H1 (cell line): ENCODE measurements at regions not wholly inside any gene's neighbourhood (a gene's known extent, or its start where the extent isn't known, plus 50 kb on each side); places are given as distances from the start of the nearest gene placed in this dataset.

Experiments used
- CBX8 ChIP-seq: fragments of 300-800, 300-1000 bp; sonication (generic); IDR thresholded peaks from 2 replicates; pipeline ENCODE4 v1.7.1; 2016; ENCODE audit warnings: low read depth, low read length, borderline replicate concordance
- EP300 ChIP-seq, 2 experiments: IDR thresholded peaks; 1 replicate in 1 of 2; 2 replicates in 1 of 2; pipeline ENCODE4 v1.6.1; 2011 to 2012; ENCODE audit warnings: low read depth in 2 of 2, low read length in 2 of 2, mild to moderate bottlenecking in 2 of 2, borderline replicate concordance in 1 of 2, inconsistent platforms in 1 of 2, moderate library complexity in 1 of 2
- EZH2 ChIP-seq: fragments of 200-600 bp; sonication (generic); IDR thresholded peaks from 2 replicates; pipeline ENCODE4 v1.7.1; 2012; ENCODE audit warnings: low read depth, mild to moderate bottlenecking, moderate library complexity, low read length, inconsistent platforms; ENCODE audit not compliant: severe bottlenecking
- GABPA ChIP-seq: IDR thresholded peaks from 2 replicates; pipeline ENCODE4 v1.6.1; 2011; ENCODE audit warnings: mild to moderate bottlenecking, low read length, moderate library complexity, borderline replicate concordance; ENCODE audit not compliant: insufficient read depth
- MAX ChIP-seq: IDR thresholded peaks from 2 replicates; pipeline ENCODE4 v1.6.1; 2012; ENCODE audit warnings: inconsistent platforms
- PHF8 ChIP-seq: fragments of 200-600 bp; sonication (generic); conservative IDR thresholded peaks from 2 replicates; pipeline ENCODE4 v1.7.1; 2012; ENCODE audit warnings: low read depth, mild to moderate bottlenecking, inconsistent platforms, low read length, moderate library complexity
- POLR2A ChIP-seq, 2 experiments: IDR thresholded peaks; 1 replicate in 1 of 2; 2 replicates in 1 of 2; pipeline ENCODE4 v1.6.1; 2011; ENCODE audit warnings: low read depth in 2 of 2, low read length in 2 of 2, mild to moderate bottlenecking in 2 of 2; ENCODE audit errors: control extremely low read depth in 1 of 2
- RBBP5 ChIP-seq: IDR thresholded peaks from 2 replicates; pipeline ENCODE4 v1.7.1; 2012; ENCODE audit warnings: low read depth, mild to moderate bottlenecking, inconsistent platforms, low read length, moderate library complexity, borderline replicate concordance
- TAF1 ChIP-seq: IDR thresholded peaks from 2 replicates; pipeline ENCODE4 v1.6.1; 2011; ENCODE audit warnings: mild to moderate bottlenecking, low read depth, low read length
- TF ChIP-seq, protein P1 (sequence below), 3 experiments: IDR thresholded peaks; 1 replicate in 2 of 3; 2 replicates in 1 of 3; pipeline versions ENCODE4 v1.5.1 to v1.6.1; 2011; ENCODE audit warnings: low read length in 3 of 3, mild to moderate bottlenecking in 3 of 3, inconsistent platforms in 2 of 3, low read depth in 1 of 3, moderate library complexity in 1 of 3; ENCODE audit not compliant: insufficient read depth in 1 of 3; ENCODE audit errors: control extremely low read depth in 1 of 3

DNA sequence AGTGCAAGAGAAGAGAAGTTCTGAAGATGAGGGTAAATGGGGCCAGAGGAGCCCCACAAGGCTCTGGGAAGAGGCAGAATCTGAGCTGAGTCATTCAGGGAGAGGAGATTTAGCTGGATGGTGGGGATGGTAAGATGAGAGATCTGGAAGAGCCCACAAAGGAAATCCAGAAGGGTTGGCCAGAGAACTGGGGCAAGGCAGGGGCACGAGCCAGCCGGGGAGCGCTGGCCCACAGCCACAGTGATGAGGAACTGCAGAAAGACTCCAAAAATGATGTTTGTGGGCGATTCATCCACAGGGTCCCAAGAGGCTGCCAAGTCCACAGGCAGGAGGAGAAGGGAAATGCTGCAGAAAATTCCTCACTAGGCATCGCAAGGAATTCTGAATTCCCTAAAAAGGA is 75.9 kb upstream of the ATP2B2 start:
- TF ChIP-seq, protein P1, sequence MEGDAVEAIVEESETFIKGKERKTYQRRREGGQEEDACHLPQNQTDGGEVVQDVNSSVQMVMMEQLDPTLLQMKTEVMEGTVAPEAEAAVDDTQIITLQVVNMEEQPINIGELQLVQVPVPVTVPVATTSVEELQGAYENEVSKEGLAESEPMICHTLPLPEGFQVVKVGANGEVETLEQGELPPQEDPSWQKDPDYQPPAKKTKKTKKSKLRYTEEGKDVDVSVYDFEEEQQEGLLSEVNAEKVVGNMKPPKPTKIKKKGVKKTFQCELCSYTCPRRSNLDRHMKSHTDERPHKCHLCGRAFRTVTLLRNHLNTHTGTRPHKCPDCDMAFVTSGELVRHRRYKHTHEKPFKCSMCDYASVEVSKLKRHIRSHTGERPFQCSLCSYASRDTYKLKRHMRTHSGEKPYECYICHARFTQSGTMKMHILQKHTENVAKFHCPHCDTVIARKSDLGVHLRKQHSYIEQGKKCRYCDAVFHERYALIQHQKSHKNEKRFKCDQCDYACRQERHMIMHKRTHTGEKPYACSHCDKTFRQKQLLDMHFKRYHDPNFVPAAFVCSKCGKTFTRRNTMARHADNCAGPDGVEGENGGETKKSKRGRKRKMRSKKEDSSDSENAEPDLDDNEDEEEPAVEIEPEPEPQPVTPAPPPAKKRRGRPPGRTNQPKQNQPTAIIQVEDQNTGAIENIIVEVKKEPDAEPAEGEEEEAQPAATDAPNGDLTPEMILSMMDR (IDR thresholded peaks at IDR 0.05; ENCODE audit: control extremely low read depth in 1 of 3, insufficient read depth in 1 of 3, low read depth in 1 of 3, low read length in 3 of 3) = no peak
- no peak for TF ChIP-seq CBX8
- no peak for TF ChIP-seq MAX
- no peak for TF ChIP-seq GABPA
- TF ChIP-seq PHF8 = no peak
- TF ChIP-seq RBBP5 = no peak
- no peak for TF ChIP-seq EP300 (IDR thresholded peaks at IDR 0.05; ENCODE audit: borderline replicate concordance in 1 of 2, low read depth in 2 of 2, low read length in 2 of 2)
- TF ChIP-seq EZH2 = no peak
- no peak for TF ChIP-seq POLR2A (IDR thresholded peaks at IDR 0.05; ENCODE audit: control extremely low read depth in 1 of 2, low read depth in 2 of 2, low read length in 2 of 2)
- TF ChIP-seq TAF1 = no peak
